ENCODE measurements at regions not wholly inside any gene's neighbourhood (a gene's known extent, or its start where the extent isn't known, plus 50 kb on each side); places are given as distances from the start of the nearest gene placed in this dataset.

DNA sequence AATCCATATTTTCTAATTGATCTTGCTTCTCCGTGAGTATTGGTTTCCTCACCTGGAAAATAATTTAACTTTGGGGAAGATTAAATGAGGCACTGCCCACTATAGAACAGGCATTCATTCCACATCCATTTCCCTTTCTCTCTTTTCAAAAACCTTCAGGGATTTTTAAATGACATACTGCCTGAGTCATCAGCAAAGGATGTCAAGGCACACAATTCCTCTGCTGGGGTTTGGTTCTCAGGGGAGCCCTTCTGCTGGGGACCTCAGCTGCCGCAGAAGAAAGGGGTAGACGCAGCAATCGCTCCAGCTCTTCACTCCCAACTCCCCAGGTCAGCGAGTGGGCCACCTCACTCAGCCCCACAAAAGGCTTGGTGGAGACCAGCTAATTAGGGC is 90.7 kb upstream of the BACH2 start:
- TF ChIP-seq, protein P1, sequence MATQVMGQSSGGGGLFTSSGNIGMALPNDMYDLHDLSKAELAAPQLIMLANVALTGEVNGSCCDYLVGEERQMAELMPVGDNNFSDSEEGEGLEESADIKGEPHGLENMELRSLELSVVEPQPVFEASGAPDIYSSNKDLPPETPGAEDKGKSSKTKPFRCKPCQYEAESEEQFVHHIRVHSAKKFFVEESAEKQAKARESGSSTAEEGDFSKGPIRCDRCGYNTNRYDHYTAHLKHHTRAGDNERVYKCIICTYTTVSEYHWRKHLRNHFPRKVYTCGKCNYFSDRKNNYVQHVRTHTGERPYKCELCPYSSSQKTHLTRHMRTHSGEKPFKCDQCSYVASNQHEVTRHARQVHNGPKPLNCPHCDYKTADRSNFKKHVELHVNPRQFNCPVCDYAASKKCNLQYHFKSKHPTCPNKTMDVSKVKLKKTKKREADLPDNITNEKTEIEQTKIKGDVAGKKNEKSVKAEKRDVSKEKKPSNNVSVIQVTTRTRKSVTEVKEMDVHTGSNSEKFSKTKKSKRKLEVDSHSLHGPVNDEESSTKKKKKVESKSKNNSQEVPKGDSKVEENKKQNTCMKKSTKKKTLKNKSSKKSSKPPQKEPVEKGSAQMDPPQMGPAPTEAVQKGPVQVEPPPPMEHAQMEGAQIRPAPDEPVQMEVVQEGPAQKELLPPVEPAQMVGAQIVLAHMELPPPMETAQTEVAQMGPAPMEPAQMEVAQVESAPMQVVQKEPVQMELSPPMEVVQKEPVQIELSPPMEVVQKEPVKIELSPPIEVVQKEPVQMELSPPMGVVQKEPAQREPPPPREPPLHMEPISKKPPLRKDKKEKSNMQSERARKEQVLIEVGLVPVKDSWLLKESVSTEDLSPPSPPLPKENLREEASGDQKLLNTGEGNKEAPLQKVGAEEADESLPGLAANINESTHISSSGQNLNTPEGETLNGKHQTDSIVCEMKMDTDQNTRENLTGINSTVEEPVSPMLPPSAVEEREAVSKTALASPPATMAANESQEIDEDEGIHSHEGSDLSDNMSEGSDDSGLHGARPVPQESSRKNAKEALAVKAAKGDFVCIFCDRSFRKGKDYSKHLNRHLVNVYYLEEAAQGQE (IDR thresholded peaks at IDR 0.05; ENCODE audit: insufficient read depth in 1 of 2, low read depth in 2 of 2, low read length in 2 of 2), result no peak
- TF ChIP-seq POLR2AphosphoS5 (IDR thresholded peaks at IDR 0.05; ENCODE audit: low read depth, low read length) (no peak), SIN3A (IDR thresholded peaks at IDR 0.05; ENCODE audit: borderline replicate concordance, insufficient read depth, low read length) (no peak), TAF1 (IDR thresholded peaks at IDR 0.05; ENCODE audit: borderline replicate concordance, insufficient read depth, low read length) (no peak), FOXP2 (optimal IDR thresholded peaks at IDR 0.05; ENCODE audit: borderline replicate concordance, extremely low read depth, extremely low read length, insufficient read depth) (no peak)

All from PFSK-1 (cell line).